ENCODE measurements at regions not wholly inside any gene's neighbourhood (a gene's known extent, or its start where the extent isn't known, plus 50 kb on each side); places are given as distances from the start of the nearest gene placed in this dataset.

DNA sequence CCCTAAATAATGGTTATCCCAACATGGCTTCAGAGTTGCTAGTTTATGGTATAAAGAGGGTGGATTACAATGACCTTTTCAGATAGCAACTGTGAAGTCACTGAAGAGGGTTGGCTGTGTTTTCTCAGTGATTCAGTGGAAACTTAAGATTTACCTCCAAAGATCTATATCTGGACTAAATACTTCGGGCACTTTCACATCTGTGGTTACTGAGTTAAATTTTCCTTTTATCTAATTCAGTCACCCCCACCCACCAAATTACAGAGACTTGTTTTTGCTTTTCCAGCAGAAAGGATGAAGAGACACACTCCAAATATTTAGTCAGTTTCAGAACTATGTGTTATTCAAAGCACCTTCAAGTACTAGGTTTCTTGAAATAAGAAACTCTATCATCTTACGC lies 573.2 kb downstream of the CCDC171 start:
- no peak for TF ChIP-seq POLR2A (IDR thresholded peaks at IDR 0.05)
- TF ChIP-seq, protein P1, sequence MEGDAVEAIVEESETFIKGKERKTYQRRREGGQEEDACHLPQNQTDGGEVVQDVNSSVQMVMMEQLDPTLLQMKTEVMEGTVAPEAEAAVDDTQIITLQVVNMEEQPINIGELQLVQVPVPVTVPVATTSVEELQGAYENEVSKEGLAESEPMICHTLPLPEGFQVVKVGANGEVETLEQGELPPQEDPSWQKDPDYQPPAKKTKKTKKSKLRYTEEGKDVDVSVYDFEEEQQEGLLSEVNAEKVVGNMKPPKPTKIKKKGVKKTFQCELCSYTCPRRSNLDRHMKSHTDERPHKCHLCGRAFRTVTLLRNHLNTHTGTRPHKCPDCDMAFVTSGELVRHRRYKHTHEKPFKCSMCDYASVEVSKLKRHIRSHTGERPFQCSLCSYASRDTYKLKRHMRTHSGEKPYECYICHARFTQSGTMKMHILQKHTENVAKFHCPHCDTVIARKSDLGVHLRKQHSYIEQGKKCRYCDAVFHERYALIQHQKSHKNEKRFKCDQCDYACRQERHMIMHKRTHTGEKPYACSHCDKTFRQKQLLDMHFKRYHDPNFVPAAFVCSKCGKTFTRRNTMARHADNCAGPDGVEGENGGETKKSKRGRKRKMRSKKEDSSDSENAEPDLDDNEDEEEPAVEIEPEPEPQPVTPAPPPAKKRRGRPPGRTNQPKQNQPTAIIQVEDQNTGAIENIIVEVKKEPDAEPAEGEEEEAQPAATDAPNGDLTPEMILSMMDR (IDR thresholded peaks at IDR 0.05) = no peak
- Histone ChIP-seq H3K4me1 (replicated peaks in 1 of 2) (no peaks in the 10 kb centered on the region), H3K27me3 (no peaks in the 10 kb centered on the region), H3K9me3 (replicated peaks in 1 of 3) (no peaks in the 10 kb centered on the region), H3K27ac (no peak overlapping the region), H3K4me3 (no peak overlapping the region), H3K36me3 (replicated peaks in 1 of 2) (no peaks in the 10 kb centered on the region)
- DNase-seq = no peak
- WGBS, 4 donors = 77 to 80% (median 78%) methylated on average over 2 of the region's 2 CpGs
- intact Hi-C loops (cut with DNase I) = no loop called here

- intact Hi-C loops (cut with DNase I) = no loop called here
Measured at GRCh38 chr9:16128003-16128402, 575.2 kb downstream of the CCDC171 start.

GRCh38 chr9:16131264-16131663 lies 578.4 kb downstream of the CCDC171 start:
- no peak overlapping the region for H3K27ac ChIP-seq
- no peak for DNase-seq
- H3K9me3 ChIP-seq (replicated peaks in 1 of 3) = no peaks in the 10 kb centered on the region
- no peaks in the 10 kb centered on the region for H3K27me3 ChIP-seq
- H3K36me3 ChIP-seq (replicated peaks in 1 of 2) = no peaks in the 10 kb centered on the region
- no peak overlapping the region for H3K4me3 ChIP-seq
- 80 to 87% (median 81%) methylated on average over 6 of the region's 6 CpGs for WGBS, 4 donors
- intact Hi-C loops (cut with DNase I) = no loop called here
- TF ChIP-seq, protein P1 (IDR thresholded peaks at IDR 0.05) = no peak
- no peak for TF ChIP-seq POLR2A (IDR thresholded peaks at IDR 0.05)
- H3K4me1 ChIP-seq (replicated peaks in 1 of 2) = no peaks in the 10 kb centered on the region

More at GRCh38 chr9:16128003-16128402, 575.2 kb downstream of the CCDC171 start:
- no peaks in the 10 kb centered on the region for H3K4me1 ChIP-seq (replicated peaks in 1 of 2)
- H3K9me3 ChIP-seq (replicated peaks in 1 of 3) = no peaks in the 10 kb centered on the region
- H3K4me3 ChIP-seq = no peak overlapping the region
- TF ChIP-seq, protein P1 (IDR thresholded peaks at IDR 0.05) = no peak
- TF ChIP-seq POLR2A (IDR thresholded peaks at IDR 0.05) = no peak
- DNase-seq = no peak
- H3K27me3 ChIP-seq = no peaks in the 10 kb centered on the region
- no peak overlapping the region for H3K27ac ChIP-seq
- WGBS, 4 donors = 84 to 94% (median 89%) methylated on average over 6 of the region's 6 CpGs
- H3K36me3 ChIP-seq (replicated peaks in 1 of 2) = no peaks in the 10 kb centered on the region

- no peak for DNase-seq
- no peaks in the 10 kb centered on the region for H3K9me3 ChIP-seq (replicated peaks in 1 of 3)
- TF ChIP-seq, protein P1 (IDR thresholded peaks at IDR 0.05) = no peak
- no peak for TF ChIP-seq POLR2A (IDR thresholded peaks at IDR 0.05)
- H3K27me3 ChIP-seq = no peaks in the 10 kb centered on the region
- no peaks in the 10 kb centered on the region for H3K36me3 ChIP-seq (replicated peaks in 1 of 2)
- H3K4me3 ChIP-seq = no peak overlapping the region
- H3K27ac ChIP-seq = no peak overlapping the region
- H3K4me1 ChIP-seq (replicated peaks in 1 of 2) = no peaks in the 10 kb centered on the region
- intact Hi-C loops (cut with DNase I) = no loop called here
- WGBS, 4 donors = 90 to 94% (median 93%) methylated on average over 6 of the region's 6 CpGs
Measured at GRCh38 chr9:16132513-16132912, 579.7 kb downstream of the CCDC171 start.

Measured in adrenal gland (tissue), 9 donors.